Neural cell (in vitro differentiated cells): ENCODE measurements at regions not wholly inside any gene's neighbourhood (a gene's known extent, or its start where the extent isn't known, plus 50 kb on each side); places are given as distances from the start of the nearest gene placed in this dataset.

Source experiments
- H2AFZ ChIP-seq: fragments of 200-600, 300-800 bp; sonication (generic), shearing (Covaris generic); 2 replicates; pipeline ENCODE4 v1.6.0; 2014; ENCODE audit warnings: low read depth, mild to moderate bottlenecking, antibody characterized with exemption, low read length, moderate library complexity
- H3F3A ChIP-seq: fragments of 200-600 bp; shearing (Covaris generic); 2 replicates; pipeline ENCODE4 v1.6.1; 2016; ENCODE audit warnings: mild to moderate bottlenecking, moderate library complexity, mixed read lengths, antibody characterized with exemption, low read length; ENCODE audit not compliant: insufficient read depth, poor library complexity, severe bottlenecking
- H3K27ac ChIP-seq: fragments of 200-600, 300-800 bp; sonication (generic), shearing (Covaris generic); 2 replicates; pipeline ENCODE4 v1.5.1; 2014; ENCODE audit warnings: mild to moderate bottlenecking, low read length, moderate library complexity
- H3K27me3 ChIP-seq: fragments of 300-800, 200-600 bp; sonication (generic), shearing (Covaris generic); 2 replicates; pipeline ENCODE4 v1.6.0; 2014; ENCODE audit warnings: mild to moderate bottlenecking, low read depth, low read length, moderate library complexity; ENCODE audit not compliant: insufficient read depth
- H3K36me3 ChIP-seq: fragments of 300-800, 200-600 bp; sonication (generic), shearing (Covaris generic); 2 replicates; pipeline ENCODE4 v1.5.1; 2014; ENCODE audit warnings: mild to moderate bottlenecking, antibody characterized with exemption, low read length, moderate library complexity; ENCODE audit not compliant: insufficient read depth
- H3K4me2 ChIP-seq: fragments of 300-800, 200-600 bp; sonication (generic), shearing (Covaris generic); 2 replicates; pipeline ENCODE4 v1.6.0; 2014; ENCODE audit warnings: mild to moderate bottlenecking, low read length
- H3K4me3 ChIP-seq: fragments of 300-800, 200-600 bp; sonication (generic), shearing (Covaris generic); 2 replicates; pipeline ENCODE4 v1.5.1; 2014; ENCODE audit warnings: mild to moderate bottlenecking, low read length, moderate library complexity
- H3K79me2 ChIP-seq: fragments of 200-600 bp; shearing (Covaris generic); replicated peaks from 2 replicates; pipeline ENCODE4 v1.6.0; 2014; ENCODE audit warnings: mild to moderate bottlenecking, low read length, moderate library complexity; ENCODE audit not compliant: insufficient read depth
- H3K9ac ChIP-seq: fragments of 300-800, 200-600 bp; sonication (generic), shearing (Covaris generic); 2 replicates; pipeline ENCODE4 v1.6.1; 2016; ENCODE audit warnings: mild to moderate bottlenecking, low read length, mixed read lengths
- H3K9me2 ChIP-seq: fragments of 200-600 bp; shearing (Covaris generic); 2 replicates; pipeline ENCODE4 v1.6.1; 2016; ENCODE audit warnings: mild to moderate bottlenecking, low read length, mixed read lengths; ENCODE audit not compliant: insufficient read depth
- H3K9me3 ChIP-seq: fragments of 200-600, 300-800 bp; sonication (generic), shearing (Covaris generic); 2 replicates; pipeline ENCODE4 v1.6.1; 2016; ENCODE audit warnings: mild to moderate bottlenecking, mixed run types, low read length, moderate library complexity, mixed read lengths
- H4K20me1 ChIP-seq: fragments of 200-600 bp; shearing (Covaris generic); 2 replicates; pipeline ENCODE4 v1.6.1; 2016; ENCODE audit warnings: mild to moderate bottlenecking, mixed run types; ENCODE audit not compliant: insufficient read depth
- CTCF ChIP-seq: fragments of 450-650 bp; IDR thresholded peaks from 2 replicates; pipeline ENCODE4 v1.5.1; 2014; ENCODE audit warnings: antibody characterized with exemption, mild to moderate bottlenecking, moderate library complexity; ENCODE audit not compliant: poor library complexity, severe bottlenecking
- EP300 ChIP-seq: fragments of 450-650 bp; conservative IDR thresholded peaks from 2 replicates; pipeline ENCODE4 v1.6.1; 2014; ENCODE audit warnings: antibody characterized with exemption, mild to moderate bottlenecking, moderate library complexity; ENCODE audit not compliant: poor library complexity, severe bottlenecking
- EZH2 ChIP-seq: fragments of 200-600, 300-800 bp; shearing (Covaris generic), sonication (generic); IDR thresholded peaks from 2 replicates; pipeline ENCODE4 v1.6.1; 2014; ENCODE audit warnings: antibody characterized with exemption, low read length, borderline replicate concordance, mild to moderate bottlenecking; ENCODE audit not compliant: insufficient read depth, poor library complexity, severe bottlenecking
- MXI1 ChIP-seq: fragments of 450-650 bp; conservative IDR thresholded peaks from 2 replicates; pipeline ENCODE4 v1.6.1; 2014; ENCODE audit warnings: antibody characterized with exemption, mild to moderate bottlenecking; ENCODE audit not compliant: poor library complexity, severe bottlenecking
- POLR2AphosphoS5 ChIP-seq: IDR thresholded peaks from 2 replicates; pipeline ENCODE4 v1.6.1; 2012
- RAD21 ChIP-seq: fragments of 450-650 bp; conservative IDR thresholded peaks from 2 replicates; pipeline ENCODE4 v1.6.1; 2014; ENCODE audit warnings: antibody characterized with exemption, mild to moderate bottlenecking, moderate library complexity
- REST ChIP-seq: IDR thresholded peaks from 2 replicates; pipeline ENCODE4 v1.6.1; 2012; ENCODE audit warnings: borderline replicate concordance
- SMC3 ChIP-seq: fragments of 450-650 bp; conservative IDR thresholded peaks from 2 replicates; pipeline ENCODE4 v1.6.1; 2014; ENCODE audit warnings: antibody characterized with exemption, mild to moderate bottlenecking, moderate library complexity; ENCODE audit not compliant: poor library complexity
- TAF1 ChIP-seq: IDR thresholded peaks from 2 replicates; pipeline ENCODE4 v1.6.1; 2012; ENCODE audit warnings: low read depth

GRCh38 chr3:106088899-106089298 lies 220.1 kb upstream of the CBLB start:
- no peaks in the 10 kb centered on the region for H3K27me3 ChIP-seq
- no peak overlapping the region for H3K27ac ChIP-seq
- no peaks in the 10 kb centered on the region for H3K79me2 ChIP-seq
- TF ChIP-seq POLR2AphosphoS5 (no peak), CTCF (no peak), SMC3 (no peak), TAF1 (no peak), RAD21 (no peak), EP300 (no peak), EZH2 (no peak), REST (no peak), MXI1 (no peak)
- no peak overlapping the region for H2AFZ ChIP-seq
- H3F3A ChIP-seq = no peaks in the 10 kb centered on the region
- no peaks in the 10 kb centered on the region for H4K20me1 ChIP-seq
- H3K4me2 ChIP-seq = no peak overlapping the region
- H3K9me2 ChIP-seq = no peaks in the 10 kb centered on the region
- H3K4me3 ChIP-seq = no peak overlapping the region
- H3K36me3 ChIP-seq = no peaks in the 10 kb centered on the region
- H3K9ac ChIP-seq = no peak overlapping the region
- no peaks in the 10 kb centered on the region for H3K9me3 ChIP-seq

- no peaks in the 10 kb centered on the region for H3K79me2 ChIP-seq
- no peak for TF ChIP-seq MXI1
- no peak overlapping the region for H3K9ac ChIP-seq
- H3K4me3 ChIP-seq = no peak overlapping the region
- H4K20me1 ChIP-seq = no peaks in the 10 kb centered on the region
- H3K4me2 ChIP-seq = no peak overlapping the region
- no peaks in the 10 kb centered on the region for H3K36me3 ChIP-seq
- no peaks in the 10 kb centered on the region for H3K9me3 ChIP-seq
- H3K27me3 ChIP-seq = no peaks in the 10 kb centered on the region
- H3K9me2 ChIP-seq = no peaks in the 10 kb centered on the region
- H2AFZ ChIP-seq = no peak overlapping the region
- H3K27ac ChIP-seq = no peak overlapping the region
- no peaks in the 10 kb centered on the region for H3F3A ChIP-seq
Measured at GRCh38 chr3:106089806-106090205, 221.0 kb upstream of the CBLB start.

GRCh38 chr3:106092792-106093191 lies 224.0 kb upstream of the CBLB start:
- Histone ChIP-seq H3K36me3 (no peaks in the 10 kb centered on the region), H3K79me2 (no peaks in the 10 kb centered on the region), H3K27me3 (no peaks in the 10 kb centered on the region), H3K9me3 (no peaks in the 10 kb centered on the region), H3K9ac (no peak overlapping the region), H3F3A (no peaks in the 10 kb centered on the region), H2AFZ (no peak overlapping the region), H3K27ac (no peak overlapping the region), H3K4me3 (no peak overlapping the region), H3K9me2 (no peaks in the 10 kb centered on the region), H3K4me2 (no peak overlapping the region), H4K20me1 (no peaks in the 10 kb centered on the region)
- TF ChIP-seq RAD21 = no peak
- TF ChIP-seq TAF1 = no peak
- TF ChIP-seq POLR2AphosphoS5 = no peak
- TF ChIP-seq EZH2 = no peak
- TF ChIP-seq REST = no peak
- no peak for TF ChIP-seq EP300
- TF ChIP-seq CTCF = no peak
